ENCODE measurements at regions not wholly inside any gene's neighbourhood (a gene's known extent, or its start where the extent isn't known, plus 50 kb on each side); places are given as distances from the start of the nearest gene placed in this dataset.

DNA sequence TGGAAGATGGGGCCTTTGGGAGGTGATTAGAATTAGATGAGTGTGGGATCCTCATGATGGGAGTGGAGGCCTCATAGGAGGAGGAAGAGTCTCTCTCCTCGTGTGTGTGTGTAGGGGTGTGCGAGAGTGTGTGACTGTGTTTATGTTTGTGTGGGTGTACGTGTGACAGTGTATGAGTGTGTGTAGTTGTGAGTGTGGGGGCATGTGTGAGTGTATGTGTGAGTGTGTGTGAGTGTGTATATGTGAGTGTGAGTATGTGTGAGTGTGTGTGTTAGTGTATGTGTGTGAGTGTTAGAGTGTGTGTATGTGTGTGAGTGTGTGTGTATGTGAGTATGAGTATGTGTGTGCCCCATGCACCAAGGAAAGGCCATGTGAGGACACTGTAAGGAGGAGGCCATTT is 68.2 kb upstream of the SMIM15 start:
- Histone ChIP-seq H3K9ac (ENCODE audit: insufficient read depth, low read depth, low read length) (no peak overlapping the region), H3K36me3 (replicated peaks in 1 of 2; ENCODE audit: control insufficient read depth in 1 of 2, insufficient read depth in 2 of 2, low read length in 2 of 2) (no peaks in the 10 kb centered on the region), H3K4me1 (ENCODE audit: insufficient read depth, low read length) (no peaks in the 10 kb centered on the region), H4K20me1 (ENCODE audit: insufficient read depth, low read length) (no peaks in the 10 kb centered on the region), H3K4me3 (replicated peaks in 1 of 3; ENCODE audit: insufficient read depth in 1 of 3, low read depth in 2 of 3, low read length in 3 of 3) (no peak overlapping the region), H3K79me2 (ENCODE audit: insufficient read depth, low read length) (no peaks in the 10 kb centered on the region), H3K4me2 (ENCODE audit: low read depth, low read length) (no peak overlapping the region), H3K27me3 (ENCODE audit: control insufficient read depth in 1 of 2, insufficient read depth in 2 of 2, low read length in 2 of 2) (peaks cover 0 to 7% of the 10 kb centered on the region in 2 experiments; a peak in 1 of 5 replicates), H2AFZ (ENCODE audit: low read length) (no peak overlapping the region), H3K27ac (ENCODE audit: extremely low read length, insufficient read depth, low read length) (no peak overlapping the region), H3K9me3 (ENCODE audit: low read length) (no peaks in the 10 kb centered on the region)
- DNase-seq (ENCODE audit: low spot score) (no peak), FAIRE-seq (no peak), ATAC-seq (no peak)
- WGBS (ENCODE audit: low lambda C conversion rate), result 39% methylated on average over 3 of the region's 3 CpGs
- intact Hi-C loops (cut with micrococcal nuclease; ENCODE audit: unreplicated experiment) (no loop called here), in situ Hi-C loops (cut with HindIII; ENCODE audit: extremely low pct_ligation_motif_present, low pct_unique_long_range_greater_than_20kb) (no loop called here)
- ChIA-PET CTCF (ENCODE audit: low intra/inter-chr PET ratio, low total read pairs) (no interaction called here), POLR2A (no interaction called here)
- BruUV-seq (replicated peaks), result no TSS peak
- TF ChIP-seq ZNF207 (IDR thresholded peaks at IDR 0.05; ENCODE audit: borderline replicate concordance), result 0 out of 2 replicates have a peak, but pooled peaks have one; percentile 52
- TF ChIP-seq, protein P1, sequence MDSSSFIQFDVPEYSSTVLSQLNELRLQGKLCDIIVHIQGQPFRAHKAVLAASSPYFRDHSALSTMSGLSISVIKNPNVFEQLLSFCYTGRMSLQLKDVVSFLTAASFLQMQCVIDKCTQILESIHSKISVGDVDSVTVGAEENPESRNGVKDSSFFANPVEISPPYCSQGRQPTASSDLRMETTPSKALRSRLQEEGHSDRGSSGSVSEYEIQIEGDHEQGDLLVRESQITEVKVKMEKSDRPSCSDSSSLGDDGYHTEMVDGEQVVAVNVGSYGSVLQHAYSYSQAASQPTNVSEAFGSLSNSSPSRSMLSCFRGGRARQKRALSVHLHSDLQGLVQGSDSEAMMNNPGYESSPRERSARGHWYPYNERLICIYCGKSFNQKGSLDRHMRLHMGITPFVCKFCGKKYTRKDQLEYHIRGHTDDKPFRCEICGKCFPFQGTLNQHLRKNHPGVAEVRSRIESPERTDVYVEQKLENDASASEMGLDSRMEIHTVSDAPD (CRISPR knock-in tag; IDR thresholded peaks at IDR 0.05), result no peak
- TF ChIP-seq FOXP1 (IDR thresholded peaks at IDR 0.05), result no peak
- no peak for TF ChIP-seq FOXP1 (CRISPR knock-in tag; IDR thresholded peaks at IDR 0.05)

DNA sequence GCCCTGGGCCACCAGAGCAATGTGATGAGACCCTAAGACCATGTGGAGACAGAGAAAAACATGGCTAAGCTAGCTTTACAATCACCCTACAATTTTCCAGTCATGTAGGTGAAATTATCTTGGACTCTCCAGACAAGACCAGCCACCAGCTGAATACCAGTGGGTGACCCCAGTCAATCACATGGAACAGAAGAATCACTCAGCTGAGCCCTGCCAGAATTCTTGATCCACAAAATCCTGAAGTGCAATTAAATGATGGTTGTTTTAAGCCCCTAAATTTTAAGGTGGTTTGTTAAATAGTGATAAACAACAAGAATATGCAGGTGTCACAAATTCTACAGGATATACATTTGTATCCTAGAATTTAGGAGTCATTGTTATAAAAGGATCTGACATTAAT is 69.5 kb upstream of the SMIM15 start:
- Histone ChIP-seq H3K9ac (ENCODE audit: insufficient read depth, low read depth, low read length) (no peak overlapping the region), H3K27ac (ENCODE audit: extremely low read length, insufficient read depth, low read length) (no peak overlapping the region), H3K4me1 (ENCODE audit: insufficient read depth, low read length) (no peaks in the 10 kb centered on the region), H3K36me3 (replicated peaks in 1 of 2; ENCODE audit: control insufficient read depth in 1 of 2, insufficient read depth in 2 of 2, low read length in 2 of 2) (no peaks in the 10 kb centered on the region), H3K9me3 (ENCODE audit: low read length) (no peaks in the 10 kb centered on the region), H3K4me3 (replicated peaks in 1 of 3; ENCODE audit: insufficient read depth in 1 of 3, low read depth in 2 of 3, low read length in 3 of 3) (no peak overlapping the region), H3K4me2 (ENCODE audit: low read depth, low read length) (no peak overlapping the region), H3K79me2 (ENCODE audit: insufficient read depth, low read length) (no peaks in the 10 kb centered on the region), H2AFZ (ENCODE audit: low read length) (no peak overlapping the region), H3K27me3 (ENCODE audit: control insufficient read depth in 1 of 2, insufficient read depth in 2 of 2, low read length in 2 of 2) (peaks cover 0 to 7% of the 10 kb centered on the region in 2 experiments; a peak in 1 of 5 replicates), H4K20me1 (ENCODE audit: insufficient read depth, low read length) (no peaks in the 10 kb centered on the region)
- no peak for DNase-seq (ENCODE audit: low spot score)
- POLR2A ChIA-PET, result no interaction called here
- CTCF ChIA-PET (ENCODE audit: low intra/inter-chr PET ratio, low total read pairs), result no interaction called here
- in situ Hi-C loops (cut with HindIII; ENCODE audit: extremely low pct_ligation_motif_present, low pct_unique_long_range_greater_than_20kb), result no loop called here
- no TSS peak for BruUV-seq (replicated peaks)
- intact Hi-C loops (cut with micrococcal nuclease; ENCODE audit: unreplicated experiment), result no loop called here
- ATAC-seq, result no peak
- no peak for FAIRE-seq
- TF ChIP-seq, protein P2, sequence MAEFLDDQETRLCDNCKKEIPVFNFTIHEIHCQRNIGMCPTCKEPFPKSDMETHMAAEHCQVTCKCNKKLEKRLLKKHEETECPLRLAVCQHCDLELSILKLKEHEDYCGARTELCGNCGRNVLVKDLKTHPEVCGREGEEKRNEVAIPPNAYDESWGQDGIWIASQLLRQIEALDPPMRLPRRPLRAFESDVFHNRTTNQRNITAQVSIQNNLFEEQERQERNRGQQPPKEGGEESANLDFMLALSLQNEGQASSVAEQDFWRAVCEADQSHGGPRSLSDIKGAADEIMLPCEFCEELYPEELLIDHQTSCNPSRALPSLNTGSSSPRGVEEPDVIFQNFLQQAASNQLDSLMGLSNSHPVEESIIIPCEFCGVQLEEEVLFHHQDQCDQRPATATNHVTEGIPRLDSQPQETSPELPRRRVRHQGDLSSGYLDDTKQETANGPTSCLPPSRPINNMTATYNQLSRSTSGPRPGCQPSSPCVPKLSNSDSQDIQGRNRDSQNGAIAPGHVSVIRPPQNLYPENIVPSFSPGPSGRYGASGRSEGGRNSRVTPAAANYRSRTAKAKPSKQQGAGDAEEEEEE (CRISPR knock-in tag; IDR thresholded peaks at IDR 0.05; ENCODE audit: borderline replicate concordance), result no peak
- TF ChIP-seq ZNF331 (CRISPR knock-in tag; IDR thresholded peaks at IDR 0.05), result peak; percentile 97
- no peak for TF ChIP-seq ZNF615 (CRISPR knock-in tag; IDR thresholded peaks at IDR 0.05; ENCODE audit: borderline replicate concordance)
- TF ChIP-seq, protein P3, sequence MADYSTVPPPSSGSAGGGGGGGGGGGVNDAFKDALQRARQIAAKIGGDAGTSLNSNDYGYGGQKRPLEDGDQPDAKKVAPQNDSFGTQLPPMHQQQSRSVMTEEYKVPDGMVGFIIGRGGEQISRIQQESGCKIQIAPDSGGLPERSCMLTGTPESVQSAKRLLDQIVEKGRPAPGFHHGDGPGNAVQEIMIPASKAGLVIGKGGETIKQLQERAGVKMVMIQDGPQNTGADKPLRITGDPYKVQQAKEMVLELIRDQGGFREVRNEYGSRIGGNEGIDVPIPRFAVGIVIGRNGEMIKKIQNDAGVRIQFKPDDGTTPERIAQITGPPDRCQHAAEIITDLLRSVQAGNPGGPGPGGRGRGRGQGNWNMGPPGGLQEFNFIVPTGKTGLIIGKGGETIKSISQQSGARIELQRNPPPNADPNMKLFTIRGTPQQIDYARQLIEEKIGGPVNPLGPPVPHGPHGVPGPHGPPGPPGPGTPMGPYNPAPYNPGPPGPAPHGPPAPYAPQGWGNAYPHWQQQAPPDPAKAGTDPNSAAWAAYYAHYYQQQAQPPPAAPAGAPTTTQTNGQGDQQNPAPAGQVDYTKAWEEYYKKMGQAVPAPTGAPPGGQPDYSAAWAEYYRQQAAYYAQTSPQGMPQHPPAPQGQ (CRISPR knock-in tag; IDR thresholded peaks at IDR 0.05; ENCODE audit: borderline replicate concordance), result no peak
